ENCODE measurements at regions not wholly inside any gene's neighbourhood (a gene's known extent, or its start where the extent isn't known, plus 50 kb on each side); places are given as distances from the start of the nearest gene placed in this dataset.
"Not testable (repeated sequence)": the region's sequence is repeated elsewhere in the genome, so short reads cannot be mapped to it uniquely, and the experiment has no call there.

- not testable (repeated sequence) for H3K27ac Mint-ChIP-seq; ATAC-seq (replicated peaks in 1 of 2); DNase-seq; H3K4me3 Mint-ChIP-seq; H3K36me3 Mint-ChIP-seq (ENCODE audit: insufficient read depth in 2 of 2); H3K4me1 Mint-ChIP-seq (ENCODE audit: low read depth); H3K9me3 Mint-ChIP-seq
- peaks cover 17% of the 10 kb centered on the region for H3K27me3 Mint-ChIP-seq (ENCODE audit: low read depth)
Observed at GRCh38 chr4:3904264-3904955, 138.2 kb downstream of the ADRA2C start.

GRCh38 chr4:3909616-3910015, 143.4 kb downstream of the ADRA2C start:
- not testable (repeated sequence) for DNase-seq; H3K27me3 Mint-ChIP-seq (ENCODE audit: low read depth); H3K36me3 Mint-ChIP-seq (ENCODE audit: insufficient read depth in 2 of 2); ATAC-seq (replicated peaks in 1 of 2); H3K4me3 Mint-ChIP-seq; H3K27ac Mint-ChIP-seq; H3K4me1 Mint-ChIP-seq (ENCODE audit: low read depth)
- H3K9me3 Mint-ChIP-seq: peaks cover 6 to 11% of the 10 kb centered on the region in 2 donors

GRCh38 chr4:3910161-3910950, 144.2 kb downstream of the ADRA2C start:
- H3K4me1 Mint-ChIP-seq (ENCODE audit: low read depth); ATAC-seq (replicated peaks in 1 of 2); H3K36me3 Mint-ChIP-seq (ENCODE audit: insufficient read depth in 2 of 2); DNase-seq; H3K4me3 Mint-ChIP-seq; H3K27ac Mint-ChIP-seq; H3K27me3 Mint-ChIP-seq (ENCODE audit: low read depth): not testable (repeated sequence)
- peaks cover 6 to 11% of the 10 kb centered on the region in 2 donors for H3K9me3 Mint-ChIP-seq

- DNase-seq (no peak), ATAC-seq (replicated peaks in 1 of 2) (no peak)
- H3K4me3 Mint-ChIP-seq: no peak overlapping the region
- no peaks in the 10 kb centered on the region for H3K36me3 Mint-ChIP-seq (ENCODE audit: insufficient read depth in 2 of 2)
- H3K27me3 Mint-ChIP-seq (ENCODE audit: low read depth): no peaks in the 10 kb centered on the region
- H3K9me3 Mint-ChIP-seq: peaks cover 6 to 11% of the 10 kb centered on the region in 2 donors
- no peak overlapping the region for H3K27ac Mint-ChIP-seq
- no peaks in the 10 kb centered on the region for H3K4me1 Mint-ChIP-seq (ENCODE audit: low read depth)
Observed at GRCh38 chr4:3911252-3911856, 145.2 kb downstream of the ADRA2C start.

GRCh38 chr4:3914511-3914910, 148.3 kb downstream of the ADRA2C start:
- peaks cover 6 to 11% of the 10 kb centered on the region in 2 donors for H3K9me3 Mint-ChIP-seq
- ATAC-seq (replicated peaks in 1 of 2); H3K27ac Mint-ChIP-seq; DNase-seq; H3K27me3 Mint-ChIP-seq (ENCODE audit: low read depth); H3K36me3 Mint-ChIP-seq (ENCODE audit: insufficient read depth in 2 of 2); H3K4me1 Mint-ChIP-seq (ENCODE audit: low read depth); H3K4me3 Mint-ChIP-seq: not testable (repeated sequence)

- H3K27me3 Mint-ChIP-seq (ENCODE audit: low read depth); ATAC-seq (replicated peaks in 1 of 2); H3K27ac Mint-ChIP-seq; H3K9me3 Mint-ChIP-seq; H3K4me1 Mint-ChIP-seq (ENCODE audit: low read depth); DNase-seq; H3K36me3 Mint-ChIP-seq (ENCODE audit: insufficient read depth in 2 of 2); H3K4me3 Mint-ChIP-seq: not testable (repeated sequence)
Observed at GRCh38 chr4:3919509-3919908, 153.3 kb downstream of the ADRA2C start.

GRCh38 chr4:3921902-3922301, 155.7 kb downstream of the ADRA2C start:
- not testable (repeated sequence) for H3K4me3 Mint-ChIP-seq; DNase-seq; H3K27ac Mint-ChIP-seq; H3K9me3 Mint-ChIP-seq; H3K4me1 Mint-ChIP-seq (ENCODE audit: low read depth); H3K36me3 Mint-ChIP-seq (ENCODE audit: insufficient read depth in 2 of 2); ATAC-seq (replicated peaks in 1 of 2); H3K27me3 Mint-ChIP-seq (ENCODE audit: low read depth)

GRCh38 chr4:3925841-3926240, 159.7 kb downstream of the ADRA2C start:
- not testable (repeated sequence) for ATAC-seq (replicated peaks in 1 of 2); H3K9me3 Mint-ChIP-seq; H3K27ac Mint-ChIP-seq; H3K4me3 Mint-ChIP-seq; H3K4me1 Mint-ChIP-seq (ENCODE audit: low read depth); H3K27me3 Mint-ChIP-seq (ENCODE audit: low read depth); H3K36me3 Mint-ChIP-seq (ENCODE audit: insufficient read depth in 2 of 2); DNase-seq

GRCh38 chr4:3926271-3926670, 160.1 kb downstream of the ADRA2C start:
- H3K27ac Mint-ChIP-seq; H3K27me3 Mint-ChIP-seq (ENCODE audit: low read depth); H3K36me3 Mint-ChIP-seq (ENCODE audit: insufficient read depth in 2 of 2); H3K9me3 Mint-ChIP-seq; H3K4me3 Mint-ChIP-seq; DNase-seq; ATAC-seq (replicated peaks in 1 of 2); H3K4me1 Mint-ChIP-seq (ENCODE audit: low read depth): not testable (repeated sequence)

GRCh38 chr4:3926969-3927755, 161.0 kb downstream of the ADRA2C start:
- H3K4me3 Mint-ChIP-seq, H3K9me3 Mint-ChIP-seq: not testable (repeated sequence)

GRCh38 chr4:3929431-3929830, 163.2 kb downstream of the ADRA2C start:
- H3K27me3 Mint-ChIP-seq (ENCODE audit: low read depth); ATAC-seq (replicated peaks in 1 of 2); H3K36me3 Mint-ChIP-seq (ENCODE audit: insufficient read depth in 2 of 2); H3K4me1 Mint-ChIP-seq (ENCODE audit: low read depth); DNase-seq; H3K4me3 Mint-ChIP-seq; H3K27ac Mint-ChIP-seq; H3K9me3 Mint-ChIP-seq: not testable (repeated sequence)

More at GRCh38 chr4:3926969-3927755, 161.0 kb downstream of the ADRA2C start:
- not testable (repeated sequence) for DNase-seq; H3K27ac Mint-ChIP-seq; H3K4me1 Mint-ChIP-seq (ENCODE audit: low read depth); ATAC-seq (replicated peaks in 1 of 2); H3K27me3 Mint-ChIP-seq (ENCODE audit: low read depth); H3K36me3 Mint-ChIP-seq (ENCODE audit: insufficient read depth in 2 of 2)

GRCh38 chr4:3932734-3933133, 166.5 kb downstream of the ADRA2C start:
- not testable (repeated sequence) for ATAC-seq (replicated peaks in 1 of 2); H3K27me3 Mint-ChIP-seq (ENCODE audit: low read depth); H3K4me3 Mint-ChIP-seq; DNase-seq; H3K36me3 Mint-ChIP-seq (ENCODE audit: insufficient read depth in 2 of 2); H3K27ac Mint-ChIP-seq; H3K9me3 Mint-ChIP-seq; H3K4me1 Mint-ChIP-seq (ENCODE audit: low read depth)

- ATAC-seq (replicated peaks in 1 of 2); H3K27me3 Mint-ChIP-seq (ENCODE audit: low read depth): not testable (repeated sequence)
Observed at GRCh38 chr4:3935406-3935805, 169.2 kb downstream of the ADRA2C start.

More at GRCh38 chr4:3935406-3935805, 169.2 kb downstream of the ADRA2C start:
- not testable (repeated sequence) for H3K4me1 Mint-ChIP-seq (ENCODE audit: low read depth); H3K9me3 Mint-ChIP-seq; H3K4me3 Mint-ChIP-seq; H3K36me3 Mint-ChIP-seq (ENCODE audit: insufficient read depth in 2 of 2); H3K27ac Mint-ChIP-seq; DNase-seq
